Thyroid gland (tissue), 4 donors: ENCODE measurements at regions not wholly inside any gene's neighbourhood (a gene's known extent, or its start where the extent isn't known, plus 50 kb on each side); places are given as distances from the start of the nearest gene placed in this dataset.
A peak's percentile ranks its signal among the peaks of the same experiment; 100 is the strongest.

Source experiments
- DNase-seq, 2 donors: peaks; one replicate each; pipeline ENCODE4 v3.0.0-alpha.2; 2019
- H3K27ac ChIP-seq, 3 donors: fragments of 200-600 bp; sonication (generic); 1 replicate in 2 of 3; 2 replicates in 1 of 3; pipeline ENCODE4 v1.5.1; 2016 to 2019; ENCODE audit warnings: mild to moderate bottlenecking in 1 of 3, moderate library complexity in 1 of 3
- H3K27me3 ChIP-seq: fragments of 200-600 bp; sonication (generic); one replicate; pipeline ENCODE4 v1.5.1; 2019
- H3K36me3 ChIP-seq, 2 donors: fragments of 200-600 bp; sonication (generic); one replicate each; pipeline ENCODE4 v1.5.1; 2016 to 2019
- H3K4me1 ChIP-seq, 2 donors: fragments of 200-600 bp; sonication (generic); one replicate each; pipeline ENCODE4 v1.5.1; 2017 to 2019
- H3K4me3 ChIP-seq, 3 donors: fragments of 200-600 bp; sonication (generic); replicated peaks in 1 of 3; 1 replicate in 2 of 3; 2 replicates in 1 of 3; pipeline ENCODE4 v1.5.1; 2016; ENCODE audit warnings: mild to moderate bottlenecking in 1 of 3
- H3K9me3 ChIP-seq: fragments of 200-600 bp; sonication (generic); one replicate; pipeline ENCODE4 v1.5.1; 2017
- CTCF ChIP-seq, 6 experiments: fragments of 200-600 bp in 3 of 6; fragments of 450-650 bp in 3 of 6; sonication (generic) in 3 of 6; IDR thresholded peaks; one replicate each; pipeline ENCODE4 v1.5.1; 2016 to 2019; ENCODE audit warnings: antibody characterized with exemption in 6 of 6, mild to moderate bottlenecking in 2 of 6, inconsistent platforms in 1 of 6, moderate library complexity in 1 of 6
- POLR2A ChIP-seq, 2 donors: fragments of 450-650 bp; IDR thresholded peaks; one replicate each; pipeline ENCODE4 v1.6.1; 2017; ENCODE audit warnings: antibody characterized with exemption in 2 of 2, mild to moderate bottlenecking in 2 of 2, moderate library complexity in 1 of 2
- WGBS, 2 donors: methylation state at CpG; one replicate each; pipeline ENCODE4 v1.1.5; 2017; 5-methylcytosine and 5-hydroxymethylcytosine counted together
- intact Hi-C: fragments of 100-400 bp; cut with DNase I; formaldehyde crosslinking; loops from one replicate; pipeline ENCODE4 v1.15.1; 2023

GRCh38 chr12:46084666-46085631 is 94.6 kb upstream of the SCAF11 start:
- Histone ChIP-seq H3K27me3 (no peaks in the 10 kb centered on the region), H3K4me1 (no peaks in the 10 kb centered on the region), H3K4me3 (no peak overlapping the region), H3K36me3 (no peaks in the 10 kb centered on the region), H3K27ac (no peak overlapping the region), H3K9me3 (no peaks in the 10 kb centered on the region)
- DNase-seq, result no peak
- TF ChIP-seq POLR2A (IDR thresholded peaks at IDR 0.05) (no peak), CTCF (IDR thresholded peaks at IDR 0.05) (no peak)
- 74 to 78% methylated on average over 7 of the region's 7 CpGs for WGBS, 2 donors
- intact Hi-C loops, result no loop called here

GRCh38 chr12:46082490-46083200 is 92.3 kb upstream of the SCAF11 start:
- no peaks in the 10 kb centered on the region for H3K4me1 ChIP-seq
- no peak for TF ChIP-seq CTCF (IDR thresholded peaks at IDR 0.05)
- no peak for TF ChIP-seq POLR2A (IDR thresholded peaks at IDR 0.05)
- WGBS, 2 donors, result 100% methylated on average over 1 of the region's 1 CpG
- no peak overlapping the region for H3K4me3 ChIP-seq
- H3K9me3 ChIP-seq, result no peaks in the 10 kb centered on the region
- H3K27ac ChIP-seq, result no peak overlapping the region
- no peaks in the 10 kb centered on the region for H3K36me3 ChIP-seq
- no peak for DNase-seq
- no peaks in the 10 kb centered on the region for H3K27me3 ChIP-seq
- intact Hi-C loops, result no loop called here

GRCh38 chr12:46073321-46073720 is 82.9 kb upstream of the SCAF11 start:
- 88 to 91% methylated on average over 4 of the region's 4 CpGs for WGBS, 2 donors
- H3K4me3 ChIP-seq, result no peak overlapping the region
- no peak overlapping the region for H3K27ac ChIP-seq
- peaks cover 0 to 7% of the 10 kb centered on the region in 2 donors for H3K4me1 ChIP-seq
- TF ChIP-seq CTCF (IDR thresholded peaks at IDR 0.05), result no peak
- no peak for TF ChIP-seq POLR2A (IDR thresholded peaks at IDR 0.05)
- H3K9me3 ChIP-seq, result no peaks in the 10 kb centered on the region
- no peak for DNase-seq
- no peaks in the 10 kb centered on the region for H3K36me3 ChIP-seq
- intact Hi-C loops, result no loop called here
- H3K27me3 ChIP-seq, result no peaks in the 10 kb centered on the region

- intact Hi-C loops, result no loop called here
- Histone ChIP-seq H3K36me3 (no peaks in the 10 kb centered on the region), H3K27me3 (no peaks in the 10 kb centered on the region), H3K4me1 (peaks cover 0 to 7% of the 10 kb centered on the region in 2 donors), H3K4me3 (no peak overlapping the region), H3K27ac (no peak overlapping the region), H3K9me3 (no peaks in the 10 kb centered on the region)
- TF ChIP-seq CTCF (IDR thresholded peaks at IDR 0.05) (peak; percentile 75 to 96 (median 93)), POLR2A (IDR thresholded peaks at IDR 0.05) (no peak)
- peak; percentile 71 to 82 for DNase-seq
- WGBS, 2 donors, result 43 to 46% methylated on average over 8 of the region's 8 CpGs
Observed at GRCh38 chr12:46071769-46072624, 81.6 kb upstream of the SCAF11 start.
